HepG2 (cell line): ENCODE measurements at regions not wholly inside any gene's neighbourhood (a gene's known extent, or its start where the extent isn't known, plus 50 kb on each side); places are given as distances from the start of the nearest gene placed in this dataset.

ENCODE experiments used
- EZH2 ChIP-seq: conservative IDR thresholded peaks from 2 replicates; pipeline ENCODE4 v1.6.1; 2012; ENCODE audit warnings: mild to moderate bottlenecking, low read depth, low read length, moderate library complexity
- HMG20B ChIP-seq: conservative IDR thresholded peaks from 2 replicates; pipeline ENCODE4 v1.6.1; 2016; ENCODE audit warnings: missing genetic modification reagents, missing compliant biosample characterization
- MAFF ChIP-seq: IDR thresholded peaks from 2 replicates; pipeline ENCODE4 v1.6.1; 2011; ENCODE audit warnings: low read depth, low read length, improper control_type of control experiment
- PHF20 ChIP-seq: sonication (generic); formaldehyde crosslinking; IDR thresholded peaks from 2 replicates; pipeline ENCODE4 v1.5.0; 2020; ENCODE audit warnings: mild to moderate bottlenecking, missing genetic modification reagents
- ZNF232 ChIP-seq: sonication (generic); formaldehyde crosslinking; IDR thresholded peaks from 2 replicates; pipeline ENCODE4 v1.4.0; 2020; ENCODE audit warnings: missing genetic modification reagents, borderline replicate concordance
- ZNF564 ChIP-seq: sonication (generic); formaldehyde crosslinking; IDR thresholded peaks from 2 replicates; pipeline ENCODE4 v1.8.1; 2023; ENCODE audit warnings: mild to moderate bottlenecking, missing genetic modification reagents
- TF ChIP-seq, protein P1 (sequence below): sonication (generic); formaldehyde crosslinking; IDR thresholded peaks from 2 replicates; pipeline ENCODE4 v1.5.0; 2020; ENCODE audit warnings: mild to moderate bottlenecking, missing genetic modification reagents, moderate library complexity

DNA sequence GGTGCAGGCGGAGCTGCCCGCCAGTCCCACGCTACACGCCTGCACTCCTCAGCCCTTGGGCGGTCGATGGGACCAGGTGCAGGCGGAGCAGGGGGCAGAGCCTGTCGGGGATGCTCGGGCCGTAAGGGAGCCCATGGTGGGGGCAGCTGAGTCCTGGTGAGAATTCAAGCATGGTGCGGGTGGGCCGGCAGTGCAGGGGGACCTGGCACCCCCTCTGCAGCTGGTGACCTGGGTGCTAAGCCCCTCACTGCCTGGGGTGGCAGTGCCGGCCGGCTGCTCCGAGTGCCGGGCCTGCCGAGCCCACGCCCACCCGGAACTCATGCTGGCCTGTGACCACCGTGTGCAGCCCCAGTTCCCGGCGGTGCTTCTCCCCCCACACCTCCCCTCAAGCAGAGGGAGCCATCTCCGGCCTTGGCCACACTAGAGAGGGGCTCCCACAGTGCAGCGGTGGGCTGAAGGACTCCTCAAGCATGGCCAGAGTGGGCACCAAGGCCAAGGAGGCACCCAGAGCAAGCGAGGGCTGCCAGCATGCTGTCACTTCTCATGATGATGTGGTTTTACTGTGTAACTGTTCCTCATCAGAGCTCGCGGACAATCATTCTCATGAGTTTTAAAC lies 228.9 kb upstream of the CDH9 start:
- TF ChIP-seq, protein P1, sequence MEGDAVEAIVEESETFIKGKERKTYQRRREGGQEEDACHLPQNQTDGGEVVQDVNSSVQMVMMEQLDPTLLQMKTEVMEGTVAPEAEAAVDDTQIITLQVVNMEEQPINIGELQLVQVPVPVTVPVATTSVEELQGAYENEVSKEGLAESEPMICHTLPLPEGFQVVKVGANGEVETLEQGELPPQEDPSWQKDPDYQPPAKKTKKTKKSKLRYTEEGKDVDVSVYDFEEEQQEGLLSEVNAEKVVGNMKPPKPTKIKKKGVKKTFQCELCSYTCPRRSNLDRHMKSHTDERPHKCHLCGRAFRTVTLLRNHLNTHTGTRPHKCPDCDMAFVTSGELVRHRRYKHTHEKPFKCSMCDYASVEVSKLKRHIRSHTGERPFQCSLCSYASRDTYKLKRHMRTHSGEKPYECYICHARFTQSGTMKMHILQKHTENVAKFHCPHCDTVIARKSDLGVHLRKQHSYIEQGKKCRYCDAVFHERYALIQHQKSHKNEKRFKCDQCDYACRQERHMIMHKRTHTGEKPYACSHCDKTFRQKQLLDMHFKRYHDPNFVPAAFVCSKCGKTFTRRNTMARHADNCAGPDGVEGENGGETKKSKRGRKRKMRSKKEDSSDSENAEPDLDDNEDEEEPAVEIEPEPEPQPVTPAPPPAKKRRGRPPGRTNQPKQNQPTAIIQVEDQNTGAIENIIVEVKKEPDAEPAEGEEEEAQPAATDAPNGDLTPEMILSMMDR (CRISPR knock-in tag): no peak
- TF ChIP-seq EZH2 (no peak), HMG20B (CRISPR knock-in tag) (no peak), MAFF (no peak), PHF20 (CRISPR knock-in tag) (no peak), ZNF232 (CRISPR knock-in tag) (no peak), ZNF564 (no peak)
